HEK293 (cell line): ENCODE measurements at regions not wholly inside any gene's neighbourhood (a gene's known extent, or its start where the extent isn't known, plus 50 kb on each side); places are given as distances from the start of the nearest gene placed in this dataset.

ENCODE experiments used
- CTCF ChIA-PET: fragments of 350-600 bp; formaldehyde crosslinking; extraction: SDS; loops from one replicate; lab custom pipeline; 2021; ENCODE audit warnings: antibody characterized with exemption; lab: Yijun Ruan, JAX
- POLR2A ChIA-PET: fragments of 300-600 bp; formaldehyde crosslinking; extraction: SDS; loops from one replicate; lab custom pipeline; 2020; ENCODE audit warnings: antibody characterized with exemption, inconsistent platforms; lab: Yijun Ruan, JAX
- H3K27ac ChIP-seq: fragments of 200-500 bp; sonication (Bioruptor generic); 2 replicates; pipeline ENCODE4 v1.5.1; 2014; ENCODE audit warnings: low read depth, low read length, control low read depth, inconsistent platforms; ENCODE audit errors: extremely low read depth
- H3K36me3 ChIP-seq, 2 experiments: fragments of 200-500 bp in 1 of 2; sonication (Bioruptor generic) in 1 of 2; 1 replicate in 1 of 2; 2 replicates in 1 of 2; pipeline ENCODE4 v1.5.1; 2014 to 2017; ENCODE audit warnings: inconsistent platforms in 2 of 2, low read length in 2 of 2; ENCODE audit not compliant: control insufficient read depth in 2 of 2, insufficient read depth in 1 of 2
- H3K4me1 ChIP-seq: fragments of 200-500 bp; sonication (Bioruptor generic); 2 replicates; pipeline ENCODE4 v1.5.1; 2014; ENCODE audit warnings: mild to moderate bottlenecking, low read length, inconsistent platforms; ENCODE audit not compliant: control insufficient read depth, insufficient read depth
- H3K4me3 ChIP-seq: 2 replicates; pipeline ENCODE4 v1.5.1; 2011; ENCODE audit warnings: low read depth, mild to moderate bottlenecking, control low read depth, low read length, moderate library complexity
- H3K9me3 ChIP-seq: fragments of 200-500 bp; sonication (Bioruptor generic); 2 replicates; pipeline ENCODE4 v1.5.1; 2014; ENCODE audit warnings: low read depth, low read length, inconsistent platforms; ENCODE audit not compliant: control insufficient read depth, insufficient read depth
- GLIS2 ChIP-seq: fragments of 450-650 bp; formaldehyde crosslinking; IDR thresholded peaks from 2 replicates; pipeline ENCODE4 v1.5.1; 2016; ENCODE audit warnings: missing biosample characterization, missing genetic modification characterization
- IKZF3 ChIP-seq: fragments of 450-650 bp; IDR thresholded peaks from 2 replicates; pipeline ENCODE4 v1.5.0; 2018; ENCODE audit warnings: missing biosample characterization, mild to moderate bottlenecking, missing genetic modification characterization, moderate library complexity
- REPIN1 ChIP-seq: fragments of 450-650 bp; formaldehyde crosslinking; IDR thresholded peaks from 2 replicates; pipeline ENCODE4 v1.5.1; 2017; ENCODE audit warnings: missing biosample characterization, missing genetic modification characterization, low read depth
- SCRT1 ChIP-seq: fragments of 450-650 bp; formaldehyde crosslinking; IDR thresholded peaks from 2 replicates; pipeline ENCODE4 v1.5.1; 2016; ENCODE audit warnings: missing biosample characterization, missing genetic modification characterization, borderline replicate concordance
- ZFP69B ChIP-seq: fragments of 450-650 bp; formaldehyde crosslinking; IDR thresholded peaks from 2 replicates; pipeline ENCODE4 v1.5.1; 2016; ENCODE audit warnings: missing biosample characterization, missing genetic modification characterization
- ZNF121 ChIP-seq: fragments of 450-650 bp; formaldehyde crosslinking; IDR thresholded peaks from 2 replicates; pipeline ENCODE4 v1.5.1; 2016; ENCODE audit warnings: missing biosample characterization, missing genetic modification characterization
- ZNF132 ChIP-seq: fragments of 450-650 bp; formaldehyde crosslinking; IDR thresholded peaks from 2 replicates; pipeline ENCODE4 v1.5.1; 2017; ENCODE audit warnings: missing biosample characterization, missing genetic modification characterization, borderline replicate concordance
- ZNF16 ChIP-seq: fragments of 450-650 bp; formaldehyde crosslinking; IDR thresholded peaks from 2 replicates; pipeline ENCODE4 v1.5.1; 2016; ENCODE audit warnings: low read depth, missing biosample characterization, missing genetic modification characterization
- ZNF214 ChIP-seq: fragments of 450-650 bp; formaldehyde crosslinking; IDR thresholded peaks from 2 replicates; pipeline ENCODE4 v1.5.1; 2017; ENCODE audit warnings: missing biosample characterization, mild to moderate bottlenecking, missing genetic modification characterization, borderline replicate concordance
- ZNF221 ChIP-seq: fragments of 450-650 bp; formaldehyde crosslinking; IDR thresholded peaks from 2 replicates; pipeline ENCODE4 v1.5.1; 2017; ENCODE audit warnings: missing biosample characterization, missing genetic modification characterization, borderline replicate concordance
- ZNF350 ChIP-seq: fragments of 450-650 bp; formaldehyde crosslinking; IDR thresholded peaks from 2 replicates; pipeline ENCODE4 v1.5.0; 2017; ENCODE audit warnings: missing biosample characterization, mild to moderate bottlenecking, missing genetic modification characterization
- ZNF426 ChIP-seq: fragments of 450-650 bp; formaldehyde crosslinking; IDR thresholded peaks from 2 replicates; pipeline ENCODE4 v1.5.1; 2017; ENCODE audit warnings: missing biosample characterization, missing genetic modification characterization, mild to moderate bottlenecking, inconsistent platforms, moderate library complexity
- ZNF48 ChIP-seq: fragments of 450-650 bp; formaldehyde crosslinking; IDR thresholded peaks from 2 replicates; pipeline ENCODE4 v1.5.1; 2016; ENCODE audit warnings: missing biosample characterization, missing genetic modification characterization
- ZNF529 ChIP-seq: fragments of 450-650 bp; formaldehyde crosslinking; IDR thresholded peaks from 2 replicates; pipeline ENCODE4 v1.5.1; 2017; ENCODE audit warnings: missing genetic modification characterization, missing biosample characterization; ENCODE audit not compliant: insufficient replicate concordance
- ZNF610 ChIP-seq: fragments of 450-650 bp; formaldehyde crosslinking; IDR thresholded peaks from 2 replicates; pipeline ENCODE4 v1.5.1; 2016; ENCODE audit warnings: missing biosample characterization, missing genetic modification characterization, borderline replicate concordance
- ZSCAN23 ChIP-seq: fragments of 450-650 bp; formaldehyde crosslinking; IDR thresholded peaks from 2 replicates; pipeline ENCODE4 v1.5.1; 2016; ENCODE audit warnings: missing biosample characterization, missing genetic modification characterization
- TF ChIP-seq, protein P1 (sequence below): fragments of 450-650 bp; formaldehyde crosslinking; IDR thresholded peaks from 2 replicates; pipeline ENCODE4 v1.5.1; 2016; ENCODE audit warnings: missing biosample characterization, missing genetic modification characterization
- TF ChIP-seq, protein P2 (sequence below): fragments of 450-650 bp; formaldehyde crosslinking; IDR thresholded peaks from 2 replicates; pipeline ENCODE4 v1.5.1; 2016; ENCODE audit warnings: missing biosample characterization, missing genetic modification characterization, low read depth
- TF ChIP-seq, protein P3 (sequence below): fragments of 450-650 bp; formaldehyde crosslinking; IDR thresholded peaks from 2 replicates; pipeline ENCODE4 v1.5.1; 2016; ENCODE audit warnings: missing biosample characterization, missing genetic modification characterization, borderline replicate concordance
- TF ChIP-seq, protein P4 (sequence below): fragments of 450-650 bp; formaldehyde crosslinking; IDR thresholded peaks from 2 replicates; pipeline ENCODE4 v1.5.1; 2016; ENCODE audit warnings: missing biosample characterization, missing genetic modification characterization

DNA sequence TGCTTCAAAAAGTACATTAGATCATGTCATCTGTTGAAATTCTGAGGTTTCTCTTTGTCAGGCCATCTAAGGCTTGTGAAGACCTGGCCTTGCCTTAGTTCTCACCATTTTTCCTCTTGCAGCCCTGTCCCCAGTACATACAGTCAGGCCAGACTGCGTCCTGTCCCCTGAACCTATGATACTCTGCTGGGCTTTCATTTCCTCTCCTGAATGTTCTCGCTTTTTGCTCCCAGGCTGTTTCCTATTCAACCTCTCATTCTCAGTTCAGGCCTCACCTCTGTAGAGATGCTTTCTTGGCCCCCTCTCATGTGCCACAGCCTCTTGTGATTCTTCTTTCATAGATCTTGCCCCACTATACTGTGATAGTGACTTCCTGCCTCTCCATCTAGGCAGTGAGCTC lies 648.8 kb upstream of the KCNMB2 start:
- H3K4me1 ChIP-seq: no peaks in the 10 kb centered on the region
- H3K27ac ChIP-seq: no peak overlapping the region
- H3K4me3 ChIP-seq: no peak overlapping the region
- CTCF ChIA-PET: interaction anchor here (0.6 kb wide), 2 partner anchors 783 to 1163 kb away, joined by 3 to 4 read pairs; no protein-coding TSS in a partner anchor
- POLR2A ChIA-PET: no interaction called here
- no peaks in the 10 kb centered on the region for H3K9me3 ChIP-seq
- H3K36me3 ChIP-seq: no peaks in the 10 kb centered on the region
- no peak for TF ChIP-seq ZNF350 (tag by site-specific recombination)
- no peak for TF ChIP-seq ZNF132 (tag by site-specific recombination)
- no peak for TF ChIP-seq ZNF48
- TF ChIP-seq, protein P1, sequence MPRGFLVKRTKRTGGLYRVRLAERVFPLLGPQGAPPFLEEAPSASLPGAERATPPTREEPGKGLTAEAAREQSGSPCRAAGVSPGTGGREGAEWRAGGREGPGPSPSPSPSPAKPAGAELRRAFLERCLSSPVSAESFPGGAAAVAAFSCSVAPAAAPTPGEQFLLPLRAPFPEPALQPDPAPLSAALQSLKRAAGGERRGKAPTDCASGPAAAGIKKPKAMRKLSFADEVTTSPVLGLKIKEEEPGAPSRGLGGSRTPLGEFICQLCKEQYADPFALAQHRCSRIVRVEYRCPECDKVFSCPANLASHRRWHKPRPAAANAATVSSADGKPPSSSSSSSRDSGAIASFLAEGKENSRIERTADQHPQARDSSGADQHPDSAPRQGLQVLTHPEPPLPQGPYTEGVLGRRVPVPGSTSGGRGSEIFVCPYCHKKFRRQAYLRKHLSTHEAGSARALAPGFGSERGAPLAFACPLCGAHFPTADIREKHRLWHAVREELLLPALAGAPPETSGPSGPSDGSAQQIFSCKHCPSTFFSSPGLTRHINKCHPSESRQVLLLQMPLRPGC (tag by site-specific recombination): no peak

DNA sequence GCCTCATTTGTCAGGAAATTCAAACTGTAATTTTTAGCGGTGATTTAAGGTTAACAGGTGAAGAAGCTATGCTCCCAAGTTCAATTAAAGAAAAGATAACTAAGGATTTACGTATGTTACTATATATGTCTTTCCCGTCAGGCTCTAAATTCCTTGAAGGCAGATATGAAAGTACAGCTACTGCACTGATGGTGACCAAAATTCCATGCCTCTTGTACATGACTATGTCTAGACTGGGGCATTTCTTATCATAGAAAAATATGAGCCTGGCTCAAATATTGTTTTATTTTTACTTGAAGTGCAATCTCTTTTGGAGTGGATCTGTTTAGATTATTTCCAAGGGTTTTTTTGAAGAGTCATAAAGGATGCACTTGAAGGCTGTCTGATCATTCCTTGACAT lies 647.1 kb upstream of the KCNMB2 start:
- no peak for TF ChIP-seq ZNF121 (tag by site-specific recombination)
- H3K36me3 ChIP-seq: no peaks in the 10 kb centered on the region
- H3K4me3 ChIP-seq: no peak overlapping the region
- no peak overlapping the region for H3K27ac ChIP-seq
- H3K9me3 ChIP-seq: no peaks in the 10 kb centered on the region
- ChIA-PET POLR2A (no interaction called here), CTCF (no interaction called here)
- H3K4me1 ChIP-seq: no peaks in the 10 kb centered on the region

DNA sequence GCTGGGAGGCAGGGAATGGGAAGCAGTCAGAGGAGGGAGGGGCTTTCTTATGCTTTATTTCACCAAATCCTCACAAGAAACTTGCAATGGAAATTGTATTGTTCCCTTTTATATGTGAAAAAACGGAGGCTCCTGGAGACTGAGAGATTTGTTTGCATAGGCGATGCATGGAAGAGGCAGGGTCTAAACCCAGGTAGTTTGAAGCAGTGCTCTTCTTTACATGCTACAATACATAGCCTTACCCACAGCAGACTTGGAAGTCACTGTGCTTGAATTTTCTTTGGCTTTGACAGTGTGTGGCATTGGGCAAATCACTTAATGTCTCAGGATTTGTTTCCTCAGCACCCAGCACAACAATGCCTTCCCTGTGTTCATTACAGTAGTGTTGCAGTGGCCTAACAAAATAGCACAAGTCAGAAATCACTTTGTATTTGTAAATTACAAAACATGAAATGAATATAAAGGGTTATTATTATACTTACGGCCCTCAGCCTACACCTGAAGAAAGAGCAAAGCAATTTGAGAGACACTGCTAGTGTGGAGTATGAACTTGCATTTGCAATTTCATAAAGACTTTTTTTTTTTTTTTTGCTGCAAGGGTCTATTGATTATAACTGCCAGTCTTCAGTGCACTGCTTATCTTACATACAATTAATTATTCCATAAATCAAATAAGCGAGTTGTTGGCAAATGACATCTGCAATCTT lies 646.4 kb upstream of the KCNMB2 start:
- H3K36me3 ChIP-seq: no peaks in the 10 kb centered on the region
- no peak overlapping the region for H3K27ac ChIP-seq
- no peaks in the 10 kb centered on the region for H3K4me1 ChIP-seq
- H3K4me3 ChIP-seq: no peak overlapping the region
- no peak for TF ChIP-seq ZFP69B (tag by site-specific recombination)
- TF ChIP-seq, all 188 proteins: peak for 0
- ChIA-PET CTCF (no interaction called here), POLR2A (no interaction called here)
- no peaks in the 10 kb centered on the region for H3K9me3 ChIP-seq

DNA sequence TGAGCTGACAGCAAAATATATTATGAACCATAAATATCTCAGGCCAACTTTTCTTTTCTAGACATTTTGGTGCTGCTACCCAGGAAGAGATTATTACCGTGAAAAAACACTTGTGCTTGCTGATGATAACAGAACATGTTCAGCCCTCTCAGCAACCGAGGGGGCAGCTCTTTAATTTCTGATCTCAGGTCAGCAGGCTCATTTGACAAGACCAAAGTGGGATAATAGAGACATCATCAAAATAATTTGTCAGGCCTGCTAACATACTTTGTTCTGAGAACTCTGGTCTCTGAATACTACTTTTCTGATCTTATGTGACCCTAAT lies 645.9 kb upstream of the KCNMB2 start:
- CTCF ChIA-PET: no interaction called here
- Histone ChIP-seq H3K4me3 (no peak overlapping the region), H3K36me3 (no peaks in the 10 kb centered on the region), H3K4me1 (no peaks in the 10 kb centered on the region), H3K9me3 (no peaks in the 10 kb centered on the region), H3K27ac (no peak overlapping the region)
- no peak for TF ChIP-seq ZNF426 (tag by site-specific recombination)
- no peak for TF ChIP-seq ZNF214 (tag by site-specific recombination)
- TF ChIP-seq IKZF3 (tag by site-specific recombination): no peak
- TF ChIP-seq ZSCAN23 (tag by site-specific recombination): no peak
- TF ChIP-seq, protein P2, sequence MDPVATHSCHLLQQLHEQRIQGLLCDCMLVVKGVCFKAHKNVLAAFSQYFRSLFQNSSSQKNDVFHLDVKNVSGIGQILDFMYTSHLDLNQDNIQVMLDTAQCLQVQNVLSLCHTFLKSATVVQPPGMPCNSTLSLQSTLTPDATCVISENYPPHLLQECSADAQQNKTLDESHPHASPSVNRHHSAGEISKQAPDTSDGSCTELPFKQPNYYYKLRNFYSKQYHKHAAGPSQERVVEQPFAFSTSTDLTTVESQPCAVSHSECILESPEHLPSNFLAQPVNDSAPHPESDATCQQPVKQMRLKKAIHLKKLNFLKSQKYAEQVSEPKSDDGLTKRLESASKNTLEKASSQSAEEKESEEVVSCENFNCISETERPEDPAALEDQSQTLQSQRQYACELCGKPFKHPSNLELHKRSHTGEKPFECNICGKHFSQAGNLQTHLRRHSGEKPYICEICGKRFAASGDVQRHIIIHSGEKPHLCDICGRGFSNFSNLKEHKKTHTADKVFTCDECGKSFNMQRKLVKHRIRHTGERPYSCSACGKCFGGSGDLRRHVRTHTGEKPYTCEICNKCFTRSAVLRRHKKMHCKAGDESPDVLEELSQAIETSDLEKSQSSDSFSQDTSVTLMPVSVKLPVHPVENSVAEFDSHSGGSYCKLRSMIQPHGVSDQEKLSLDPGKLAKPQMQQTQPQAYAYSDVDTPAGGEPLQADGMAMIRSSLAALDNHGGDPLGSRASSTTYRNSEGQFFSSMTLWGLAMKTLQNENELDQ: no peak
- TF ChIP-seq GLIS2 (tag by site-specific recombination): no peak
- TF ChIP-seq ZNF16 (tag by site-specific recombination): no peak
- no peak for TF ChIP-seq ZNF610 (tag by site-specific recombination)
- no peak for TF ChIP-seq ZFP69B (tag by site-specific recombination)
- TF ChIP-seq, protein P3, sequence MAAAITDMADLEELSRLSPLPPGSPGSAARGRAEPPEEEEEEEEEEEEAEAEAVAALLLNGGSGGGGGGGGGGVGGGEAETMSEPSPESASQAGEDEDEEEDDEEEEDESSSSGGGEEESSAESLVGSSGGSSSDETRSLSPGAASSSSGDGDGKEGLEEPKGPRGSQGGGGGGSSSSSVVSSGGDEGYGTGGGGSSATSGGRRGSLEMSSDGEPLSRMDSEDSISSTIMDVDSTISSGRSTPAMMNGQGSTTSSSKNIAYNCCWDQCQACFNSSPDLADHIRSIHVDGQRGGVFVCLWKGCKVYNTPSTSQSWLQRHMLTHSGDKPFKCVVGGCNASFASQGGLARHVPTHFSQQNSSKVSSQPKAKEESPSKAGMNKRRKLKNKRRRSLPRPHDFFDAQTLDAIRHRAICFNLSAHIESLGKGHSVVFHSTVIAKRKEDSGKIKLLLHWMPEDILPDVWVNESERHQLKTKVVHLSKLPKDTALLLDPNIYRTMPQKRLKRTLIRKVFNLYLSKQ: no peak
- TF ChIP-seq ZNF221 (tag by site-specific recombination): no peak
- no peak for TF ChIP-seq REPIN1 (tag by site-specific recombination)
- TF ChIP-seq, protein P4, sequence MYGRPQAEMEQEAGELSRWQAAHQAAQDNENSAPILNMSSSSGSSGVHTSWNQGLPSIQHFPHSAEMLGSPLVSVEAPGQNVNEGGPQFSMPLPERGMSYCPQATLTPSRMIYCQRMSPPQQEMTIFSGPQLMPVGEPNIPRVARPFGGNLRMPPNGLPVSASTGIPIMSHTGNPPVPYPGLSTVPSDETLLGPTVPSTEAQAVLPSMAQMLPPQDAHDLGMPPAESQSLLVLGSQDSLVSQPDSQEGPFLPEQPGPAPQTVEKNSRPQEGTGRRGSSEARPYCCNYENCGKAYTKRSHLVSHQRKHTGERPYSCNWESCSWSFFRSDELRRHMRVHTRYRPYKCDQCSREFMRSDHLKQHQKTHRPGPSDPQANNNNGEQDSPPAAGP (tag by site-specific recombination): no peak
- no peak for TF ChIP-seq SCRT1 (tag by site-specific recombination)
- no peak for TF ChIP-seq ZNF529 (tag by site-specific recombination)
- POLR2A ChIA-PET: no interaction called here
